Stimulated activated memory B cell treated with anti-CD40 and anti-IgM and Interleukin-4, amounts not matched to agents 10 μg/mL and 1 μg/mL and 100 μg/mL, for 72 hours (primary cell): ENCODE measurements at regions not wholly inside any gene's neighbourhood (a gene's known extent, or its start where the extent isn't known, plus 50 kb on each side); places are given as distances from the start of the nearest gene placed in this dataset.
A peak's percentile ranks its signal among the peaks of the same experiment; 100 is the strongest.

Experiments used
- ATAC-seq: fragments of 150-1000 bp; cut with Tn5 transposase; 2 replicates; pipeline ENCODE4 v1.10.0; 2021
- H3K27ac Mint-ChIP-seq: one replicate; pipeline ENCODE4 v1.8.0; 2022; ENCODE audit warnings: mild to moderate bottlenecking, mixed read lengths
- H3K27me3 Mint-ChIP-seq: one replicate; pipeline ENCODE4 v1.8.0; 2022; ENCODE audit warnings: mixed read lengths
- H3K36me3 Mint-ChIP-seq: one replicate; pipeline ENCODE4 v1.8.0; 2022; ENCODE audit warnings: mixed read lengths
- H3K4me1 Mint-ChIP-seq: one replicate; pipeline ENCODE4 v1.8.0; 2022; ENCODE audit warnings: mixed read lengths
- H3K4me3 Mint-ChIP-seq: one replicate; pipeline ENCODE4 v1.8.0; 2022; ENCODE audit warnings: mild to moderate bottlenecking, moderate library complexity, mixed read lengths
- H3K9me3 Mint-ChIP-seq: one replicate; pipeline ENCODE4 v1.8.0; 2022; ENCODE audit warnings: mixed read lengths

- Mint-ChIP-seq H3K27me3 (no peaks in the 10 kb centered on the region), H3K27ac (no peak overlapping the region), H3K4me3 (no peak overlapping the region), H3K9me3 (no peaks in the 10 kb centered on the region), H3K4me1 (no peaks in the 10 kb centered on the region), H3K36me3 (no peaks in the 10 kb centered on the region)
- no peak for ATAC-seq
These were observed 138.3 kb upstream of the CDH4 start for GRCh38 chr20:61113731-61114130.

- H3K27me3 Mint-ChIP-seq: no peaks in the 10 kb centered on the region
- H3K36me3 Mint-ChIP-seq: no peaks in the 10 kb centered on the region
- no peak for ATAC-seq
- H3K9me3 Mint-ChIP-seq: no peaks in the 10 kb centered on the region
- H3K4me1 Mint-ChIP-seq: no peaks in the 10 kb centered on the region
- no peak overlapping the region for H3K27ac Mint-ChIP-seq
- no peak overlapping the region for H3K4me3 Mint-ChIP-seq
These were observed 137.4 kb upstream of the CDH4 start for GRCh38 chr20:61114493-61115175.

DNA sequence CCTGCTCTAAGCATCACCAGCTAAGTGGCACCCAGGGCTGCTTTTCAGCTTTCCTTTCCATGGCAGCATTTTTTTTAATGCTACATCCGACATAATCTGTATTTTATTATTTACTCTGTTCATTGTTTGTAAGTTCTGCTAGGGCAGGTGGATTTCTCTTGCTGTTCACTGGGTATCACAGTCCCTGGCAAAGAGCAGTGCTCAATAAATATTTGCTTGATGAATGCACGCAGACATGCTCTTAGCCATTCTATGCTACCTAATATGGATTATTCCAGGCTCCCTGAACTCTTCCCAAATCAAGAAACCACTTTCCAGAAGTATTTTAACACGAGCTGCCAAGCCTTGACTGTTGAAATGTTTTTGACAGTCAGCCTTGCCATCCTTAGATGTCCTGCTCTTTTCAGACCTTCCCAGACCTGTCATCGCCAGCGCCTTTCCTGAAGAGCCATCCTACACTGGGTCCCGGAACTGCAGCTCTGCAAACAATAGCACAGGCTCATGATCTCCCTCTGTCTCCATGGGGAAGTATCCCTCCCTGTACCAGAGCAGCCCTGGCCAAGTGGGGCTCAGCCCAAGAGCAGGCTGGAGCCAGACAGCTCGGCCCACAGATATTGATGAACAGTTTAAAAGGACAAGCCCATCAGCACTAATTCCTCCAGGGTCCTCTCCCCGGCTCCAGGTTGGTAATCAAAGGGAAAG lies 136.5 kb upstream of the CDH4 start:
- Mint-ChIP-seq H3K4me1 (peaks cover 2% of the 10 kb centered on the region), H3K9me3 (no peaks in the 10 kb centered on the region)
- ATAC-seq: no peak

GRCh38 chr20:61117725-61118124 lies 134.3 kb upstream of the CDH4 start:
- H3K9me3 Mint-ChIP-seq: no peaks in the 10 kb centered on the region
- no peaks in the 10 kb centered on the region for H3K36me3 Mint-ChIP-seq
- ATAC-seq: no peak
- no peaks in the 10 kb centered on the region for H3K27me3 Mint-ChIP-seq
- no peak overlapping the region for H3K27ac Mint-ChIP-seq
- H3K4me3 Mint-ChIP-seq: no peak overlapping the region
- peaks cover 6% of the 10 kb centered on the region for H3K4me1 Mint-ChIP-seq

More for the DNA sequence above, 136.5 kb upstream of the CDH4 start:
- H3K27me3 Mint-ChIP-seq: no peaks in the 10 kb centered on the region
- no peak overlapping the region for H3K27ac Mint-ChIP-seq
- H3K4me3 Mint-ChIP-seq: no peak overlapping the region
- no peaks in the 10 kb centered on the region for H3K36me3 Mint-ChIP-seq

DNA sequence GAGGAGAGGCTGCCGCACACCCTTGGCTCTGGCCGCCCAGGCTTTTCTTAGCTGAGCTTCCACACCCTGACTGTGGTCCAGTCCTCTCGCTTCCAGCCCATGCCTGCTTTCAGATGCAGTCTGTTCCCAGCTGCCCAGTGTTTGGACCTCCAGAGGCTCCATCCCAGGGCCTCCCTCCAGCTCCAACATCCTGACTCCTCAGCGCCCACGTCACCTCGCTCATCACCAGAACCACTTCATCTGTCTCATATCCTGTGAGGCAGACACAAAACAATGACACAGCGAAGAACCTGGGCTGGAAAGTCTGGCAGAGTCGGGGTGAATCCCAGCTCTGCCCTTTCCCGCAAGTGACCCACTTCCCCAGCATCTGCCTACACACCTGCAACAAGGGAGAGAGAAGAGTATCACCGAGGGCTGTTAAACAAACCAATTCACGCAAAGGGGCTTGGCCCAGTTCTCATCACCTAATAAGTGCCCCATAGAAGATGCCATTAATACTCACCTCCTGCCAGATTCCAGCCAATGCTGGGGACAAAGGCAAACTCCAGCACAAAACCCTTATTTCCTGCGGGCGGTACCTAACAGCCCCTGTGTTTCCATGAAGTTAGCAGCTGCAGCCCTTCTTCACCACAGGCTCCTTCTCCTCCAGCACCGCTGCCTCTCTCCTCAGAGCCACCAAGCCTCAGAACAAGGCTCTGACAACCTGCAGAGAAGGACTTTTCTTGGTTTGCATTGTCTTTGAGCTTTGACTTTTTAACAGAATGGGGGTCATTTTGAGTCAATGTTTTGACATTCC lies 133.4 kb upstream of the CDH4 start:
- Mint-ChIP-seq H3K36me3 (no peaks in the 10 kb centered on the region), H3K4me1 (peaks cover 6% of the 10 kb centered on the region), H3K4me3 (no peak overlapping the region), H3K27ac (no peak overlapping the region), H3K27me3 (no peaks in the 10 kb centered on the region), H3K9me3 (no peaks in the 10 kb centered on the region)
- ATAC-seq: no peak

- Mint-ChIP-seq H3K9me3 (no peaks in the 10 kb centered on the region), H3K27me3 (no peaks in the 10 kb centered on the region), H3K27ac (no peak overlapping the region), H3K36me3 (no peaks in the 10 kb centered on the region), H3K4me3 (no peak overlapping the region), H3K4me1 (peaks cover 6% of the 10 kb centered on the region)
- no peak for ATAC-seq
These were observed 132.8 kb upstream of the CDH4 start for GRCh38 chr20:61119273-61119672.

DNA sequence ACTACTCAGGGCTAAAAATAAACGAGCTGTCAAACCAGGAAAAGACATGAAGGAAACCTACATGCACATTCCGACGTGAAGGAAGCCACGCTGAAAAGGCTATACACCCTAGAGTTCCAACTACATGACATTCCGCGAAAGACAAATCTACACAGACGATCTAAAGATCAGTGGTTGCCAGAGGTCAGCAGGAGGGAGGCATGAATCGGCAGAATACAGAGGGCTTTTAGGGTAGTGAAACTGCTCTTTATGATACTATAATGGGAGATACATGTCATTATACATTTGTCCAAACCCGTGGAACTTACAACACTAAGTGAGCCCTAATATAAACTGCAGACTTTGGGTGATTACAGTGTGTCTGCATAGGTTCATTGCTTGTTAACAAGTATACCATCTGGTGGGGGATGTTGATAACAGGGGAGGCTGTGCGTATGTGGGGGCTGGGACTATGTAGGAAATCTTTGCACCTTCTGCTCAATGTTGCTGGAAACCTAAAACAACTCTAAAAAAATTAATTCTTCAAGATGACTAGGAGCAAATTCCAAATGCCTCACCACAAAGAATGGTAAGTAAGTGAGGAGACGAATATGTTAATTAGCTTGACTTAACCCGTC lies 132.2 kb upstream of the CDH4 start:
- no peaks in the 10 kb centered on the region for H3K27me3 Mint-ChIP-seq
- no peak overlapping the region for H3K4me3 Mint-ChIP-seq
- H3K27ac Mint-ChIP-seq: no peak overlapping the region
- H3K4me1 Mint-ChIP-seq: peaks cover 6% of the 10 kb centered on the region
- no peak for ATAC-seq
- H3K9me3 Mint-ChIP-seq: no peaks in the 10 kb centered on the region
- no peaks in the 10 kb centered on the region for H3K36me3 Mint-ChIP-seq

- Mint-ChIP-seq H3K27ac (no peak overlapping the region), H3K27me3 (no peaks in the 10 kb centered on the region), H3K36me3 (no peaks in the 10 kb centered on the region), H3K9me3 (no peaks in the 10 kb centered on the region), H3K4me3 (no peak overlapping the region), H3K4me1 (peaks cover 6% of the 10 kb centered on the region)
- peak; percentile 13 for ATAC-seq
These were observed 131.2 kb upstream of the CDH4 start for GRCh38 chr20:61120595-61121515.

DNA sequence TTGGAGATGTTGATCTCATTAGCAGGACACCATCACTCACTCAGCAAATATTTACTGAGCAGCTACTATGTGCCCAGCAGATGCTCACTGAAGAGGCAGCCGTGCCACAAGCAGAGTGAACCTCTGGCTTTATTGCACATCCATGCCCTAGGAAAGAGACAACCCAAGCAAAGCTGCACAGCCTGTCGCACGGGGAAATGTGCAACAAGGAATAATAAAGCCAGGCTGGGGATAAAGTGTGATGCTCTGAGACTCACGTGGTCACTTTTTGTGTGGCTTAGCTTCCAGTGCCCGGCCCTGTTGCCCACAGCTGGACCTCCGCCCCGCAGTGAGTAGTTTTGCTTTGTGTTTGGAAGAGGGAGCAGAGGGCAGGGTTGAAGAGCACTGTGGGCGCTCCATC lies 130.4 kb upstream of the CDH4 start:
- H3K36me3 Mint-ChIP-seq: no peaks in the 10 kb centered on the region
- H3K27ac Mint-ChIP-seq: no peak overlapping the region
- no peaks in the 10 kb centered on the region for H3K9me3 Mint-ChIP-seq
- no peak overlapping the region for H3K4me3 Mint-ChIP-seq
- H3K27me3 Mint-ChIP-seq: no peaks in the 10 kb centered on the region
- H3K4me1 Mint-ChIP-seq: peaks cover 6% of the 10 kb centered on the region
- ATAC-seq: no peak

- no peaks in the 10 kb centered on the region for H3K36me3 Mint-ChIP-seq
- H3K9me3 Mint-ChIP-seq: no peaks in the 10 kb centered on the region
- no peak for ATAC-seq
- no peaks in the 10 kb centered on the region for H3K27me3 Mint-ChIP-seq
- H3K4me3 Mint-ChIP-seq: no peak overlapping the region
- no peak overlapping the region for H3K27ac Mint-ChIP-seq
- peaks cover 6% of the 10 kb centered on the region for H3K4me1 Mint-ChIP-seq
These were observed 128.8 kb upstream of the CDH4 start for GRCh38 chr20:61123286-61123685.

DNA sequence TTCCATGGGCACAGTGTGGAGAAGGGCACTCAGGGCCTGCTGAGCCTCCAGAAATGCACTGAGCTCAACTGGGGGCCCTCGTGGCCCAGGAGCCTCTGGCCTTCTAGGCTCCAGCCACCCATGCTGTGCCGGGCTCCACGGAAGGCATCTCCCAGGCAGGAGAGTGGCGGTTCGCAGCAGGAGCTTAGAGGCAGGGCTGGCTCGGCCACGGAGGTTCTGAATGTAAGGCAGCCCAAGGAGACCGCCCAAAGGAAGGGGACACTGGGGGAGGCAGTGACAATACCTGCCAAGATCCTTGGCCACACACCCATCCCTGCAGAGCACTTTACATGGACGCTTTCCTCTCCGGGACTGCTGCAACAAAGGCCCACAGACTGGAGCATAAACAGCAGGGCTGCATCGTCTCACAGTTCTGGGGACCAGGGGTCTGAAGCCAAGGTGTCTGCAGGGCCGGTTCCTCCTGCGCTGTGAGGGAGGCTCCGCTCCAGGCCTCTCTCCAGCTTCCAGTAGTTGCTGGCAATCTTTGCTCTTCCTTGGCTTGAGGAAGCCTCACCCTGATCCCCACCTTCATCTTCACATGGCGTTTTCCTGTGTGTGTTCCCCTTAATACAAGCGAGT lies 128.2 kb upstream of the CDH4 start:
- Mint-ChIP-seq H3K4me1 (peaks cover 6% of the 10 kb centered on the region), H3K27me3 (no peaks in the 10 kb centered on the region), H3K9me3 (no peaks in the 10 kb centered on the region), H3K27ac (no peak overlapping the region), H3K36me3 (no peaks in the 10 kb centered on the region), H3K4me3 (no peak overlapping the region)
- ATAC-seq: no peak

DNA sequence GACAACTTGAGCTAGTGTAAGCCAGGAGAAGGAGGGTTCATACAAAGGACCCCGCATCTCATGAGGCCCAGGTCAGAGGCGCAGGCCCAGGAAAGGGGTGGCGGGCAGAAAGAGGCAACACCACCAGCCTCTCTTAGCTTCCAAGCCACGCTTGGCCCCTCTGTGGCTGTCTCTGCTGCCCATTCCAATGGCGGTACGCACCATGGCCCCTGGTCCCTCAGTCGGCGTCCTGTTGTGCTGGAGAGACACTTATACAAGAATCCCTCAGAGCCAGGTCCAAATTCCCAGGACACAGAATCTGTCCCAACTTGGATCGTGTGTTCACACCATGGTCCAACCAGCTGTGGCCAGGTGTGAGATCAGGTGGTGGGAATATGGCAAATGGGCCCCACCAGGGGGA lies 127.0 kb upstream of the CDH4 start:
- H3K36me3 Mint-ChIP-seq: no peaks in the 10 kb centered on the region
- no peak overlapping the region for H3K4me3 Mint-ChIP-seq
- no peak for ATAC-seq
- H3K4me1 Mint-ChIP-seq: peaks cover 6% of the 10 kb centered on the region
- no peaks in the 10 kb centered on the region for H3K27me3 Mint-ChIP-seq
- H3K27ac Mint-ChIP-seq: no peak overlapping the region
- no peaks in the 10 kb centered on the region for H3K9me3 Mint-ChIP-seq

- no peak for ATAC-seq
- no peaks in the 10 kb centered on the region for H3K27me3 Mint-ChIP-seq
- no peak overlapping the region for H3K4me3 Mint-ChIP-seq
- peaks cover 3% of the 10 kb centered on the region for H3K4me1 Mint-ChIP-seq
- H3K9me3 Mint-ChIP-seq: no peaks in the 10 kb centered on the region
- no peaks in the 10 kb centered on the region for H3K36me3 Mint-ChIP-seq
- H3K27ac Mint-ChIP-seq: no peak overlapping the region
These were observed 126.4 kb upstream of the CDH4 start for GRCh38 chr20:61125546-61126180.
